B cell (primary cell): ENCODE measurements at regions not wholly inside any gene's neighbourhood (a gene's known extent, or its start where the extent isn't known, plus 50 kb on each side); places are given as distances from the start of the nearest gene placed in this dataset.

Source experiments
- ATAC-seq: fragments of 200-7000 bp; cut with Tn5 transposase; one replicate; pipeline ENCODE4 v1.10.0; 2021; ENCODE audit warnings: low read depth, mild to moderate bottlenecking, moderate number of reproducible peaks, moderate library complexity
- CTCF ChIA-PET: fragments of 350-600 bp; sonication (Branson Sonifier 250); formaldehyde crosslinking; loops from one replicate; lab custom pipeline; 2021; ENCODE audit warnings: antibody characterized with exemption, inconsistent platforms; lab: Charles Lee
- POLR2A ChIA-PET: fragments of 350-600 bp; sonication (Branson Sonifier 250); formaldehyde crosslinking; loops from one replicate; lab custom pipeline; 2021; ENCODE audit warnings: antibody characterized with exemption; lab: Charles Lee
- DNase-seq: peaks from one replicate; pipeline ENCODE4 v3.0.0; 2013
- H2AFZ ChIP-seq: 2 replicates; pipeline ENCODE4 v1.6.1; 2012; ENCODE audit warnings: mild to moderate bottlenecking, low read depth, low read length; ENCODE audit not compliant: insufficient read depth, poor library complexity, severe bottlenecking
- H3K27ac ChIP-seq, 2 donors: 1 replicate in 1 of 2; 2 replicates in 1 of 2; pipeline ENCODE4 v1.5.1; 2012 to 2013; ENCODE audit warnings: low read length in 2 of 2, mild to moderate bottlenecking in 2 of 2, moderate library complexity in 1 of 2
- H3K27me3 ChIP-seq, 4 experiments: fragments of 200-600 bp in 1 of 4; sonication (generic) in 1 of 4; replicated peaks in 1 of 4; 1 replicate in 2 of 4; 2 replicates in 2 of 4; pipeline versions ENCODE4 v1.6.1 to v1.7.0; 2013 to 2016; ENCODE audit warnings: low read length in 3 of 4, mild to moderate bottlenecking in 2 of 4, mixed read lengths in 1 of 4, moderate library complexity in 1 of 4; ENCODE audit not compliant: insufficient read depth in 4 of 4, control insufficient read depth in 3 of 4; ENCODE audit errors: control extremely low read depth in 1 of 4
- H3K36me3 ChIP-seq, 2 experiments: replicated peaks in 1 of 2; 1 replicate in 1 of 2; 2 replicates in 1 of 2; pipeline versions ENCODE4 v1.6.1 to v1.7.1; 2013; ENCODE audit warnings: low read length in 1 of 2; ENCODE audit not compliant: insufficient read depth in 2 of 2, control insufficient read depth in 1 of 2; ENCODE audit errors: control extremely low read depth in 1 of 2, extremely low read depth in 1 of 2
- H3K4me1 ChIP-seq, 2 donors: fragments of 200-600 bp in 1 of 2; sonication (generic) in 1 of 2; 1 replicate in 1 of 2; 2 replicates in 1 of 2; pipeline versions ENCODE4 v1.5.1 to v1.6.1; 2013 to 2017; ENCODE audit warnings: low read length in 2 of 2; ENCODE audit not compliant: control insufficient read depth in 2 of 2, insufficient read depth in 2 of 2
- H3K4me2 ChIP-seq: replicated peaks from 2 replicates; pipeline ENCODE3; 2012; ENCODE audit warnings: mild to moderate bottlenecking, low read depth, low read length; ENCODE audit not compliant: poor library complexity, severe bottlenecking
- H3K4me3 ChIP-seq, 5 experiments: fragments of 200-600 bp in 1 of 5; sonication (generic) in 1 of 5; 1 replicate in 3 of 5; 2 replicates in 2 of 5; pipeline versions ENCODE4 v1.5.1 to v1.7.0; 2011 to 2016; ENCODE audit warnings: low read length in 4 of 5, mild to moderate bottlenecking in 4 of 5, low read depth in 2 of 5, control low read depth in 1 of 5, moderate library complexity in 1 of 5; ENCODE audit not compliant: insufficient read depth in 1 of 5; ENCODE audit errors: control extremely low read depth in 1 of 5, extremely low read depth in 1 of 5
- H3K79me2 ChIP-seq: fragments of 200-600 bp; sonication (generic); one replicate; pipeline ENCODE4 v1.6.0; 2016; ENCODE audit warnings: low read length; ENCODE audit not compliant: control insufficient read depth, insufficient read depth
- H3K9ac ChIP-seq: fragments of 200-600 bp; sonication (generic); 2 replicates; pipeline ENCODE4 v1.6.1; 2017; ENCODE audit warnings: mild to moderate bottlenecking, low read length, moderate library complexity
- H3K9me3 ChIP-seq, 3 donors: one replicate each; pipeline versions ENCODE4 v1.6.1 to v1.7.1; 2013; ENCODE audit warnings: low read length in 2 of 3; ENCODE audit not compliant: control insufficient read depth in 2 of 3, insufficient read depth in 1 of 3; ENCODE audit errors: control extremely low read depth in 1 of 3
- H4K20me1 ChIP-seq: 2 replicates; pipeline ENCODE4 v1.6.0; 2012; ENCODE audit warnings: mild to moderate bottlenecking, low read length; ENCODE audit not compliant: insufficient read depth, control insufficient read depth, poor library complexity, severe bottlenecking
- H3K27ac Mint-ChIP-seq: one replicate; pipeline ENCODE4 v1.8.0; 2021; ENCODE audit warnings: mixed read lengths
- H3K27me3 Mint-ChIP-seq: one replicate; pipeline ENCODE4 v1.8.0; 2021; ENCODE audit warnings: mixed read lengths
- H3K4me1 Mint-ChIP-seq: one replicate; pipeline ENCODE4 v1.8.0; 2021; ENCODE audit warnings: mixed read lengths
- H3K4me3 Mint-ChIP-seq: one replicate; pipeline ENCODE4 v1.8.0; 2021; ENCODE audit warnings: mixed read lengths
- H3K9me3 Mint-ChIP-seq: one replicate; pipeline ENCODE4 v1.8.0; 2022; ENCODE audit warnings: mixed read lengths; ENCODE audit not compliant: insufficient read depth
- EZH2 ChIP-seq: IDR thresholded peaks from 2 replicates; pipeline ENCODE4 v1.6.1; 2012; ENCODE audit warnings: borderline replicate concordance, low read depth, mild to moderate bottlenecking, moderate library complexity, low read length; ENCODE audit not compliant: insufficient read depth, poor library complexity, severe bottlenecking
- WGBS: methylation state at CpG from one replicate; pipeline ENCODE4 v1.1.5; 2013; ENCODE audit warnings: missing lambda C conversion rate; ENCODE audit not compliant: insufficient coverage; 5-methylcytosine and 5-hydroxymethylcytosine counted together
- intact Hi-C: fragments of 100-400 bp; cut with micrococcal nuclease; formaldehyde crosslinking; loops from one replicate; pipeline ENCODE4 v1.10.0; 2022
- TF ChIP-seq, protein P1 (sequence below): fragments of 200-600 bp; IDR thresholded peaks from one replicate; pipeline ENCODE4 v1.8.0; 2022; ENCODE audit warnings: antibody characterized with exemption, mild to moderate bottlenecking

DNA sequence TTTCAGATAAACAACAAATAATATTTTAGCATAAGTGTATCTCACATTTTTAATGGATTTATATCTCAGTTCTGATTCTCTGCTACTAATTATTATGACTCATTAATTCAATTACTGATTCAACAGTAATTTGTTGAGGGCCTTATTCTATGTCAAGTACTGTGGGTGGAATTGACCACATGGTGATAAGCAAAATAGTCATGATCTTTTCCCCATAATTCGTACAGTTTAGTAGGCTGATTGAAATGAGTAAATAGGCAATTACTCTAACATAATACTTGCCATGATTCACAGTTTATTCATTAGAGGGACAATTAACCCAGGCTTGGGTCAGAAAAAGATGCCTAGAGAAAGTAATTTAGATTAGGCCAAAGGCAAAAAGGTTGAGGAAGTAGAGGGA, 60.9 kb upstream of the SLC4A7 start:
- Histone ChIP-seq H2AFZ (no peak overlapping the region), H3K27ac (no peak overlapping the region), H3K9ac (no peak overlapping the region), H3K4me1 (no peaks in the 10 kb centered on the region), H3K4me3 (no peak overlapping the region), H3K36me3 (no peaks in the 10 kb centered on the region), H3K27me3 (no peaks in the 10 kb centered on the region), H3K79me2 (no peaks in the 10 kb centered on the region), H4K20me1 (no peaks in the 10 kb centered on the region), H3K4me2 (no peak overlapping the region), H3K9me3 (no peaks in the 10 kb centered on the region)
- CTCF ChIA-PET: no interaction called here
- Mint-ChIP-seq H3K4me1 (no peaks in the 10 kb centered on the region), H3K27ac (no peak overlapping the region), H3K4me3 (no peak overlapping the region), H3K27me3 (no peaks in the 10 kb centered on the region), H3K9me3 (no peaks in the 10 kb centered on the region)
- ATAC-seq (no peak), DNase-seq (no peak)
- intact Hi-C loops: no loop called here
- POLR2A ChIA-PET: no interaction called here
- TF ChIP-seq, protein P1, sequence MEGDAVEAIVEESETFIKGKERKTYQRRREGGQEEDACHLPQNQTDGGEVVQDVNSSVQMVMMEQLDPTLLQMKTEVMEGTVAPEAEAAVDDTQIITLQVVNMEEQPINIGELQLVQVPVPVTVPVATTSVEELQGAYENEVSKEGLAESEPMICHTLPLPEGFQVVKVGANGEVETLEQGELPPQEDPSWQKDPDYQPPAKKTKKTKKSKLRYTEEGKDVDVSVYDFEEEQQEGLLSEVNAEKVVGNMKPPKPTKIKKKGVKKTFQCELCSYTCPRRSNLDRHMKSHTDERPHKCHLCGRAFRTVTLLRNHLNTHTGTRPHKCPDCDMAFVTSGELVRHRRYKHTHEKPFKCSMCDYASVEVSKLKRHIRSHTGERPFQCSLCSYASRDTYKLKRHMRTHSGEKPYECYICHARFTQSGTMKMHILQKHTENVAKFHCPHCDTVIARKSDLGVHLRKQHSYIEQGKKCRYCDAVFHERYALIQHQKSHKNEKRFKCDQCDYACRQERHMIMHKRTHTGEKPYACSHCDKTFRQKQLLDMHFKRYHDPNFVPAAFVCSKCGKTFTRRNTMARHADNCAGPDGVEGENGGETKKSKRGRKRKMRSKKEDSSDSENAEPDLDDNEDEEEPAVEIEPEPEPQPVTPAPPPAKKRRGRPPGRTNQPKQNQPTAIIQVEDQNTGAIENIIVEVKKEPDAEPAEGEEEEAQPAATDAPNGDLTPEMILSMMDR: no peak
- TF ChIP-seq EZH2: no peak
- no CpG with 5 or more reads among the region's 1 CpG for WGBS

GRCh38 chr3:27544372-27544865, 60.2 kb upstream of the SLC4A7 start:
- H3K27ac Mint-ChIP-seq: no peak overlapping the region
- no peak overlapping the region for H3K9ac ChIP-seq

More at GRCh38 chr3:27544372-27544865, 60.2 kb upstream of the SLC4A7 start:
- no peak for ATAC-seq
- TF ChIP-seq, protein P1: no peak
- TF ChIP-seq EZH2: no peak
- H2AFZ ChIP-seq: no peak overlapping the region
- Mint-ChIP-seq H3K4me3 (no peak overlapping the region), H3K9me3 (no peaks in the 10 kb centered on the region), H3K27me3 (no peaks in the 10 kb centered on the region), H3K4me1 (no peaks in the 10 kb centered on the region)
- H3K36me3 ChIP-seq: no peaks in the 10 kb centered on the region
- DNase-seq: no peak
- no peaks in the 10 kb centered on the region for H3K27me3 ChIP-seq
- no peak overlapping the region for H3K4me2 ChIP-seq
- H3K4me1 ChIP-seq: no peaks in the 10 kb centered on the region
- H4K20me1 ChIP-seq: no peaks in the 10 kb centered on the region
- intact Hi-C loops: no loop called here
- no peaks in the 10 kb centered on the region for H3K9me3 ChIP-seq
- CTCF ChIA-PET: no interaction called here
- H3K79me2 ChIP-seq: no peaks in the 10 kb centered on the region
- WGBS: no CpG with 5 or more reads among the region's 3 CpGs
- H3K4me3 ChIP-seq: no peak overlapping the region
- POLR2A ChIA-PET: no interaction called here
- no peak overlapping the region for H3K27ac ChIP-seq
